HL-60 (cell line): ENCODE measurements at regions not wholly inside any gene's neighbourhood (a gene's known extent, or its start where the extent isn't known, plus 50 kb on each side); places are given as distances from the start of the nearest gene placed in this dataset.

Experiments
- DNase-seq, 2 experiments: peaks; one replicate each; pipeline ENCODE4 v3.0.0-alpha.2; 2010 to 2020; ENCODE audit warnings: low read depth in 1 of 2, low spot score in 1 of 2
- H3K27ac ChIP-seq: fragments of 250-450 bp; sonication (Bioruptor Pico); replicated peaks from 2 replicates; pipeline ENCODE4 v1.5.1; 2020; ENCODE audit warnings: mild to moderate bottlenecking, moderate library complexity
- H3K27me3 ChIP-seq: fragments of 250-450 bp; sonication (Bioruptor Pico); 2 replicates; pipeline ENCODE4 v1.5.1; 2021; ENCODE audit warnings: mild to moderate bottlenecking, moderate library complexity; ENCODE audit not compliant: insufficient read depth, poor library complexity, severe bottlenecking
- H3K4me3 ChIP-seq: replicated peaks from 2 replicates; pipeline ENCODE4 v1.5.1; 2011; ENCODE audit warnings: mild to moderate bottlenecking, control low read depth, low read length; ENCODE audit not compliant: insufficient read depth
- CTCF ChIP-seq: IDR thresholded peaks from one replicate; pipeline ENCODE4 v1.5.1; 2011; ENCODE audit warnings: low read length, control low read depth, inconsistent platforms; ENCODE audit not compliant: insufficient read depth
- GABPA ChIP-seq: IDR thresholded peaks from 2 replicates; pipeline ENCODE4 v1.6.1; 2012; ENCODE audit warnings: low read depth
- POLR2AphosphoS5 ChIP-seq: IDR thresholded peaks from 2 replicates; pipeline ENCODE4 v1.6.1; 2012; ENCODE audit warnings: low read depth
- REST ChIP-seq: IDR thresholded peaks from 2 replicates; pipeline ENCODE4 v1.6.1; 2012; ENCODE audit warnings: low read depth; ENCODE audit not compliant: insufficient replicate concordance
- SPI1 ChIP-seq: IDR thresholded peaks from 2 replicates; pipeline ENCODE4 v1.6.1; 2012; ENCODE audit warnings: low read depth, mild to moderate bottlenecking, borderline replicate concordance

- H3K4me3 ChIP-seq = no peak overlapping the region
- TF ChIP-seq POLR2AphosphoS5 (no peak), CTCF (no peak), GABPA (no peak), REST (no peak), SPI1 (no peak)
- H3K27ac ChIP-seq = no peak overlapping the region
- no peaks in the 10 kb centered on the region for H3K27me3 ChIP-seq
- no peak for DNase-seq
Measured at GRCh38 chr20:50398471-50398820, 111.7 kb upstream of the PTPN1 start.

DNA sequence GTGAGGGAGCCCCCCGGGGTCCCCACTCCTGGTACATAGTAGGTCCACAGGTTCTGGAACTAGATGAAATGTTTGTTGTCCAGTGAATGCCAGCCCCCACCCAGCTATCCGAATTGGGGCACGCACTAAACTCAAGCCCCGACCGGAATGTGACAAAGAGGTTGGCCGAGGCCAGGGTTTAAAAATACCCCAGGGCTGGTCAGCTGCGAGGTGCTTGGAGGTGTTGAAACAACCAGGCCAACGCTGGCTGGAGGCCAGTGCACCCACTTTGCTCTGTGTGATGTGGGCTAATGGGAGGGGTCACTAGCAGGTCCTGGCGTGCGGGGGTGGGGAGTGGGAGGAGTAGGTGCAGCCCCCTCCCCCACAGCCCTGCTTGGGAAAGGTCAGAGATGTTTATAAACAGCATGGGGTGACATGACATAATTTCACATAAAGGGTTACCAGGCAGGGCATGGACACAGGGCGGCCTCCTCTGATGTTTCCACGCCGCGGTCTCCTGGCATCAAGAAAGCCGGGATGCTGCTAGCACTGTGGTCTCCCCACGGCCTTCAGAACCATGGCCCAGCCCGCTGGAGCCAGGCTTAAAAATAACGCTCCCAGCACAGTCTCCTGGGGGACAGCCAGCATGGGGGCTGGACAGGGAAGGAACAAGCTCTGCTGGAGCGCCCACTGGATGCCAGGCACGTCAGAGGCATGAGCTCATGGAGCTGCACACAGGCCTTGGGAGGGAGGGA is 111.2 kb upstream of the PTPN1 start:
- Histone ChIP-seq H3K4me3 (no peak overlapping the region), H3K27me3 (no peaks in the 10 kb centered on the region), H3K27ac (no peak overlapping the region)
- DNase-seq = no peak
- no peak for TF ChIP-seq GABPA
- no peak for TF ChIP-seq SPI1
- TF ChIP-seq REST = no peak

GRCh38 chr20:50399555-50399916 is 110.6 kb upstream of the PTPN1 start:
- Histone ChIP-seq H3K27ac (no peak overlapping the region), H3K4me3 (no peak overlapping the region), H3K27me3 (no peaks in the 10 kb centered on the region)
- no peak for DNase-seq
- TF ChIP-seq GABPA (no peak), CTCF (no peak), SPI1 (no peak), REST (no peak), POLR2AphosphoS5 (no peak)
